Esophagus squamous epithelium (tissue), 4 donors: ENCODE measurements at regions not wholly inside any gene's neighbourhood (a gene's known extent, or its start where the extent isn't known, plus 50 kb on each side); places are given as distances from the start of the nearest gene placed in this dataset.

Experiments
- CTCF ChIP-seq, 6 experiments: fragments of 450-650 bp in 4 of 6; fragments of 200-600 bp in 2 of 6; sonication (generic) in 2 of 6; IDR thresholded peaks; one replicate each; pipeline ENCODE4 v1.5.1; 2016 to 2019; ENCODE audit warnings: antibody characterized with exemption in 6 of 6, mild to moderate bottlenecking in 4 of 6, moderate library complexity in 4 of 6
- POLR2A ChIP-seq, 4 donors: fragments of 450-650 bp; IDR thresholded peaks; one replicate each; pipeline ENCODE4 v1.6.1; 2017; ENCODE audit warnings: antibody characterized with exemption in 4 of 4, mild to moderate bottlenecking in 4 of 4, moderate library complexity in 3 of 4

- TF ChIP-seq CTCF (IDR thresholded peaks at IDR 0.05): no peak
- TF ChIP-seq POLR2A (IDR thresholded peaks at IDR 0.05): no peak
These were observed 181.6 kb downstream of the CDH26 start for GRCh38 chr20:60139663-60140446.
